ENCODE measurements at regions not wholly inside any gene's neighbourhood (a gene's known extent, or its start where the extent isn't known, plus 50 kb on each side); places are given as distances from the start of the nearest gene placed in this dataset.

GRCh38 chr10:130498042-130498441 is 361.9 kb downstream of the GLRX3 start:
- WGBS (ENCODE audit: insufficient coverage), result 96% methylated on average over 6 of the region's 7 CpGs
- Histone ChIP-seq H3K27ac (ENCODE audit: insufficient read depth in 1 of 2, low read depth in 1 of 2, low read length in 2 of 2, poor library complexity in 1 of 2, severe bottlenecking in 2 of 2) (no peak overlapping the region), H3K27me3 (replicated peaks in 2 of 5; ENCODE audit: control insufficient read depth in 4 of 5, insufficient read depth in 5 of 5, low read length in 4 of 5) (peaks cover 0 to 2% (median 0%) of the 10 kb centered on the region in 5 experiments), H3K9me3 (ENCODE audit: control extremely low read depth in 1 of 5, control insufficient read depth in 4 of 5, insufficient read depth in 2 of 5, low read depth in 1 of 5, low read length in 4 of 5) (peaks cover 0 to 6% (median 0%) of the 10 kb centered on the region in 5 experiments), H3K36me3 (ENCODE audit: control insufficient read depth in 4 of 4, insufficient read depth in 4 of 4, low read length in 3 of 4) (no peaks in the 10 kb centered on the region), H3K4me3 (ENCODE audit: control insufficient read depth in 1 of 7, extremely low read depth in 1 of 7, insufficient read depth in 4 of 7, low read depth in 2 of 7, low read length in 6 of 7) (no peak overlapping the region), H3K4me1 (ENCODE audit: control extremely low read depth in 1 of 4, control insufficient read depth in 4 of 4, insufficient read depth in 4 of 4, low read length in 3 of 4) (no peaks in the 10 kb centered on the region)
- no peak for DNase-seq
- ChIA-PET CTCF (no interaction called here), POLR2A (no interaction called here)

GRCh38 chr10:130498934-130499333 is 362.7 kb downstream of the GLRX3 start:
- ChIA-PET POLR2A (no interaction called here), CTCF (no interaction called here)
- Histone ChIP-seq H3K27ac (ENCODE audit: insufficient read depth in 1 of 2, low read depth in 1 of 2, low read length in 2 of 2, poor library complexity in 1 of 2, severe bottlenecking in 2 of 2) (no peak overlapping the region), H3K36me3 (ENCODE audit: control insufficient read depth in 4 of 4, insufficient read depth in 4 of 4, low read length in 3 of 4) (no peaks in the 10 kb centered on the region), H3K9me3 (ENCODE audit: control extremely low read depth in 1 of 5, control insufficient read depth in 4 of 5, insufficient read depth in 2 of 5, low read depth in 1 of 5, low read length in 4 of 5) (peaks cover 0 to 10% (median 6%) of the 10 kb centered on the region in 5 experiments), H3K4me1 (ENCODE audit: control extremely low read depth in 1 of 4, control insufficient read depth in 4 of 4, insufficient read depth in 4 of 4, low read length in 3 of 4) (no peaks in the 10 kb centered on the region), H3K4me3 (ENCODE audit: control insufficient read depth in 1 of 7, extremely low read depth in 1 of 7, insufficient read depth in 4 of 7, low read depth in 2 of 7, low read length in 6 of 7) (no peak overlapping the region), H3K27me3 (replicated peaks in 2 of 5; ENCODE audit: control insufficient read depth in 4 of 5, insufficient read depth in 5 of 5, low read length in 4 of 5) (peaks cover 0 to 3% (median 0%) of the 10 kb centered on the region in 5 experiments)
- WGBS (ENCODE audit: insufficient coverage), result 83% methylated on average over 3 of the region's 8 CpGs
- DNase-seq, result no peak

GRCh38 chr10:130499541-130499940 is 363.4 kb downstream of the GLRX3 start:
- POLR2A ChIA-PET, result no interaction called here
- Histone ChIP-seq H3K4me3 (ENCODE audit: control insufficient read depth in 1 of 7, extremely low read depth in 1 of 7, insufficient read depth in 4 of 7, low read depth in 2 of 7, low read length in 6 of 7) (no peak overlapping the region), H3K9me3 (ENCODE audit: control extremely low read depth in 1 of 5, control insufficient read depth in 4 of 5, insufficient read depth in 2 of 5, low read depth in 1 of 5, low read length in 4 of 5) (peaks cover 0 to 12% (median 7%) of the 10 kb centered on the region in 5 experiments), H3K36me3 (ENCODE audit: control insufficient read depth in 4 of 4, insufficient read depth in 4 of 4, low read length in 3 of 4) (no peaks in the 10 kb centered on the region), H3K4me1 (ENCODE audit: control extremely low read depth in 1 of 4, control insufficient read depth in 4 of 4, insufficient read depth in 4 of 4, low read length in 3 of 4) (no peaks in the 10 kb centered on the region), H3K27me3 (replicated peaks in 2 of 5; ENCODE audit: control insufficient read depth in 4 of 5, insufficient read depth in 5 of 5, low read length in 4 of 5) (peaks cover 0 to 3% (median 0%) of the 10 kb centered on the region in 5 experiments), H3K27ac (ENCODE audit: insufficient read depth in 1 of 2, low read depth in 1 of 2, low read length in 2 of 2, poor library complexity in 1 of 2, severe bottlenecking in 2 of 2) (no peak overlapping the region)
- CTCF ChIA-PET, result no interaction called here
- DNase-seq, result no peak

- H3K36me3 ChIP-seq (ENCODE audit: control insufficient read depth in 4 of 4, insufficient read depth in 4 of 4, low read length in 3 of 4), result no peaks in the 10 kb centered on the region
- peaks cover 0 to 12% (median 7%) of the 10 kb centered on the region in 5 experiments for H3K9me3 ChIP-seq (ENCODE audit: control extremely low read depth in 1 of 5, control insufficient read depth in 4 of 5, insufficient read depth in 2 of 5, low read depth in 1 of 5, low read length in 4 of 5)
- no peak overlapping the region for H3K4me3 ChIP-seq (ENCODE audit: control insufficient read depth in 1 of 7, extremely low read depth in 1 of 7, insufficient read depth in 4 of 7, low read depth in 2 of 7, low read length in 6 of 7)
- DNase-seq, result no peak
- H3K4me1 ChIP-seq (ENCODE audit: control extremely low read depth in 1 of 4, control insufficient read depth in 4 of 4, insufficient read depth in 4 of 4, low read length in 3 of 4), result no peaks in the 10 kb centered on the region
- ChIA-PET POLR2A (no interaction called here), CTCF (no interaction called here)
- no peak overlapping the region for H3K27ac ChIP-seq (ENCODE audit: insufficient read depth in 1 of 2, low read depth in 1 of 2, low read length in 2 of 2, poor library complexity in 1 of 2, severe bottlenecking in 2 of 2)
- WGBS (ENCODE audit: insufficient coverage), result 89% methylated on average over 8 of the region's 10 CpGs
- H3K27me3 ChIP-seq (replicated peaks in 2 of 5; ENCODE audit: control insufficient read depth in 4 of 5, insufficient read depth in 5 of 5, low read length in 4 of 5), result peaks cover 0 to 3% (median 0%) of the 10 kb centered on the region in 5 experiments
Observed at GRCh38 chr10:130500261-130501000, 364.2 kb downstream of the GLRX3 start.

- peaks cover 0 to 8% (median 6%) of the 10 kb centered on the region in 5 experiments for H3K9me3 ChIP-seq (ENCODE audit: control extremely low read depth in 1 of 5, control insufficient read depth in 4 of 5, insufficient read depth in 2 of 5, low read depth in 1 of 5, low read length in 4 of 5)
- no peak overlapping the region for H3K27ac ChIP-seq (ENCODE audit: insufficient read depth in 1 of 2, low read depth in 1 of 2, low read length in 2 of 2, poor library complexity in 1 of 2, severe bottlenecking in 2 of 2)
- POLR2A ChIA-PET, result no interaction called here
- peaks cover 0 to 14% (median 0%) of the 10 kb centered on the region in 5 experiments for H3K27me3 ChIP-seq (replicated peaks in 2 of 5; ENCODE audit: control insufficient read depth in 4 of 5, insufficient read depth in 5 of 5, low read length in 4 of 5)
- DNase-seq, result no peak
- CTCF ChIA-PET, result no interaction called here
- H3K36me3 ChIP-seq (ENCODE audit: control insufficient read depth in 4 of 4, insufficient read depth in 4 of 4, low read length in 3 of 4), result no peaks in the 10 kb centered on the region
- no peaks in the 10 kb centered on the region for H3K4me1 ChIP-seq (ENCODE audit: control extremely low read depth in 1 of 4, control insufficient read depth in 4 of 4, insufficient read depth in 4 of 4, low read length in 3 of 4)
- H3K4me3 ChIP-seq (ENCODE audit: control insufficient read depth in 1 of 7, extremely low read depth in 1 of 7, insufficient read depth in 4 of 7, low read depth in 2 of 7, low read length in 6 of 7), result no peak overlapping the region
- WGBS (ENCODE audit: insufficient coverage), result 96% methylated on average over 4 of the region's 5 CpGs
Observed at GRCh38 chr10:130507461-130507860, 371.3 kb downstream of the GLRX3 start.

GRCh38 chr10:130509881-130510689 is 373.9 kb downstream of the GLRX3 start:
- no peak overlapping the region for H3K4me3 ChIP-seq (ENCODE audit: control insufficient read depth in 1 of 7, extremely low read depth in 1 of 7, insufficient read depth in 4 of 7, low read depth in 2 of 7, low read length in 6 of 7)
- ChIA-PET CTCF (no interaction called here), POLR2A (no interaction called here)
- 81% methylated on average over 25 of the region's 25 CpGs for WGBS (ENCODE audit: insufficient coverage)
- no peak for DNase-seq
- no peaks in the 10 kb centered on the region for H3K9me3 ChIP-seq (ENCODE audit: control extremely low read depth in 1 of 5, control insufficient read depth in 4 of 5, insufficient read depth in 2 of 5, low read depth in 1 of 5, low read length in 4 of 5)
- H3K27ac ChIP-seq (ENCODE audit: insufficient read depth in 1 of 2, low read depth in 1 of 2, low read length in 2 of 2, poor library complexity in 1 of 2, severe bottlenecking in 2 of 2), result no peak overlapping the region
- peaks cover 0 to 11% (median 0%) of the 10 kb centered on the region in 5 experiments for H3K27me3 ChIP-seq (replicated peaks in 2 of 5; ENCODE audit: control insufficient read depth in 4 of 5, insufficient read depth in 5 of 5, low read length in 4 of 5)
- no peaks in the 10 kb centered on the region for H3K4me1 ChIP-seq (ENCODE audit: control extremely low read depth in 1 of 4, control insufficient read depth in 4 of 4, insufficient read depth in 4 of 4, low read length in 3 of 4)
- no peaks in the 10 kb centered on the region for H3K36me3 ChIP-seq (ENCODE audit: control insufficient read depth in 4 of 4, insufficient read depth in 4 of 4, low read length in 3 of 4)

GRCh38 chr10:130510755-130511154 is 374.6 kb downstream of the GLRX3 start:
- DNase-seq, result no peak
- H3K27ac ChIP-seq (ENCODE audit: insufficient read depth in 1 of 2, low read depth in 1 of 2, low read length in 2 of 2, poor library complexity in 1 of 2, severe bottlenecking in 2 of 2), result no peak overlapping the region
- POLR2A ChIA-PET, result no interaction called here
- H3K4me3 ChIP-seq (ENCODE audit: control insufficient read depth in 1 of 7, extremely low read depth in 1 of 7, insufficient read depth in 4 of 7, low read depth in 2 of 7, low read length in 6 of 7), result no peak overlapping the region
- peaks cover 0 to 11% (median 0%) of the 10 kb centered on the region in 5 experiments for H3K27me3 ChIP-seq (replicated peaks in 2 of 5; ENCODE audit: control insufficient read depth in 4 of 5, insufficient read depth in 5 of 5, low read length in 4 of 5)
- WGBS (ENCODE audit: insufficient coverage), result 87% methylated on average over 9 of the region's 9 CpGs
- H3K4me1 ChIP-seq (ENCODE audit: control extremely low read depth in 1 of 4, control insufficient read depth in 4 of 4, insufficient read depth in 4 of 4, low read length in 3 of 4), result no peaks in the 10 kb centered on the region
- H3K36me3 ChIP-seq (ENCODE audit: control insufficient read depth in 4 of 4, insufficient read depth in 4 of 4, low read length in 3 of 4), result no peaks in the 10 kb centered on the region
- CTCF ChIA-PET, result no interaction called here
- no peaks in the 10 kb centered on the region for H3K9me3 ChIP-seq (ENCODE audit: control extremely low read depth in 1 of 5, control insufficient read depth in 4 of 5, insufficient read depth in 2 of 5, low read depth in 1 of 5, low read length in 4 of 5)
